GM21515 (cell line): ENCODE measurements at regions not wholly inside any gene's neighbourhood (a gene's known extent, or its start where the extent isn't known, plus 50 kb on each side); places are given as distances from the start of the nearest gene placed in this dataset.

ENCODE experiments used
- ATAC-seq: cut with Tn5 transposase; IDR thresholded peaks from one replicate; pipeline ENCODE4 v1.9.1; 2021; ENCODE audit not compliant: unreplicated experiment

- no peak for ATAC-seq
These were observed 101.9 kb upstream of the BCOR start for GRCh38 chrX:40199704-40200103.

- no peak for ATAC-seq
These were observed 99.3 kb upstream of the BCOR start for GRCh38 chrX:40197071-40197470.

- no peak for ATAC-seq
These were observed 97.6 kb upstream of the BCOR start for GRCh38 chrX:40195368-40195767.

GRCh38 chrX:40192196-40192595 lies 94.4 kb upstream of the BCOR start:
- ATAC-seq: no peak

GRCh38 chrX:40189637-40190036 lies 91.9 kb upstream of the BCOR start:
- ATAC-seq: no peak

GRCh38 chrX:40188573-40189417 lies 91.0 kb upstream of the BCOR start:
- no peak for ATAC-seq

- ATAC-seq: no peak
These were observed 87.2 kb upstream of the BCOR start for GRCh38 chrX:40184968-40185367.

GRCh38 chrX:40182615-40183014 lies 84.9 kb upstream of the BCOR start:
- no peak for ATAC-seq

GRCh38 chrX:40182095-40182494 lies 84.3 kb upstream of the BCOR start:
- ATAC-seq: no peak

- ATAC-seq: no peak
These were observed 81.5 kb upstream of the BCOR start for GRCh38 chrX:40179283-40179682.

GRCh38 chrX:40177942-40178715 lies 80.4 kb upstream of the BCOR start:
- no peak for ATAC-seq

- ATAC-seq: no peak
These were observed 79.7 kb upstream of the BCOR start for GRCh38 chrX:40177489-40177888.

GRCh38 chrX:40177117-40177430 lies 79.3 kb upstream of the BCOR start:
- no peak for ATAC-seq

- ATAC-seq: peak; percentile 27
These were observed 78.8 kb upstream of the BCOR start for GRCh38 chrX:40176351-40177116.

GRCh38 chrX:40175511-40176350 lies 78.0 kb upstream of the BCOR start:
- peak; percentile 50 for ATAC-seq

- no peak for ATAC-seq
These were observed 77.2 kb upstream of the BCOR start for GRCh38 chrX:40174854-40175510.

- ATAC-seq: no peak
These were observed 76.5 kb upstream of the BCOR start for GRCh38 chrX:40174001-40174853.

- no peak for ATAC-seq
These were observed 75.6 kb upstream of the BCOR start for GRCh38 chrX:40173143-40174000.
